ENCODE measurements at regions not wholly inside any gene's neighbourhood (a gene's known extent, or its start where the extent isn't known, plus 50 kb on each side); places are given as distances from the start of the nearest gene placed in this dataset.
"Not testable (repeated sequence)": the region's sequence is repeated elsewhere in the genome, so short reads cannot be mapped to it uniquely, and the experiment has no call there.

DNA sequence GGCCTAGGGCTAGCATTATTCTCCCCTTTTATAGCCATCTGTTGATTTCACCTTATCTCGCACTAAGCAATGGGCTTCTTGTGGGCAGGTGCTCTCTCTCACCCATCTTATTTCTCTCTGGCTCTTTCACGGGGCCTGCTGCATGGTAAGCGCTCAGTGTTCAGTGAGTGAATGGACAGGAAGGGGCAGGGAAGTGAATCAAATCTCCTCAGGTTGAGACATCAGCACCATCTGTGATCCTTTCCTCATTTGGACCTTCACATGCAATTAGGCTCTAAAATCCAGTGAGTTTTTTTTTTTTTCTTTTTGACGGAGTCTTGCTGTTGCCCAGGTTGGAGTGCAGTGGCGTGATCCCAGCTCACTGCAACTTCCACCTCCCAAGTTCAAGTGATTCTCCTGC is 76.5 kb upstream of the EZR start:
- 95% methylated on average over 5 of the region's 5 CpGs for WGBS (ENCODE audit: missing lambda C conversion rate)
- Histone ChIP-seq H3K27ac (peak overlapping the region; percentile 81 to 92; a peak in 5 of 6 replicates), H3K9me3 (no peaks in the 10 kb centered on the region), H3K4me3 (no peak overlapping the region), H3K4me1 (peaks cover 15% of the 10 kb centered on the region), H3K4me2 (no peak overlapping the region)
- TF ChIP-seq HOXB13 (CRISPR knock-in tag; IDR thresholded peaks at IDR 0.05; ENCODE audit: low read depth) (no peak), NPAS2 (CRISPR knock-in tag; IDR thresholded peaks at IDR 0.05; ENCODE audit: borderline replicate concordance) (no peak), CBX8 (IDR thresholded peaks at IDR 0.05) (no peak), RAD21 (conservative IDR thresholded peaks at IDR 0.05 in 1 of 2, IDR thresholded peaks at IDR 0.05 in 1 of 2) (no peak), CEBPB (IDR thresholded peaks at IDR 0.05) (no peak), RNF2 (IDR thresholded peaks at IDR 0.05; ENCODE audit: borderline replicate concordance, low read depth) (no peak), SREBF2 (IDR thresholded peaks at IDR 0.05) (no peak), JUN (IDR thresholded peaks at IDR 0.05) (no peak)
- TF ChIP-seq, protein P1, sequence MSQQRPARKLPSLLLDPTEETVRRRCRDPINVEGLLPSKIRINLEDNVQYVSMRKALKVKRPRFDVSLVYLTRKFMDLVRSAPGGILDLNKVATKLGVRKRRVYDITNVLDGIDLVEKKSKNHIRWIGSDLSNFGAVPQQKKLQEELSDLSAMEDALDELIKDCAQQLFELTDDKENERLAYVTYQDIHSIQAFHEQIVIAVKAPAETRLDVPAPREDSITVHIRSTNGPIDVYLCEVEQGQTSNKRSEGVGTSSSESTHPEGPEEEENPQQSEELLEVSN (IDR thresholded peaks at IDR 0.05; ENCODE audit: borderline replicate concordance, low read depth): no peak
- TF ChIP-seq, protein P2, sequence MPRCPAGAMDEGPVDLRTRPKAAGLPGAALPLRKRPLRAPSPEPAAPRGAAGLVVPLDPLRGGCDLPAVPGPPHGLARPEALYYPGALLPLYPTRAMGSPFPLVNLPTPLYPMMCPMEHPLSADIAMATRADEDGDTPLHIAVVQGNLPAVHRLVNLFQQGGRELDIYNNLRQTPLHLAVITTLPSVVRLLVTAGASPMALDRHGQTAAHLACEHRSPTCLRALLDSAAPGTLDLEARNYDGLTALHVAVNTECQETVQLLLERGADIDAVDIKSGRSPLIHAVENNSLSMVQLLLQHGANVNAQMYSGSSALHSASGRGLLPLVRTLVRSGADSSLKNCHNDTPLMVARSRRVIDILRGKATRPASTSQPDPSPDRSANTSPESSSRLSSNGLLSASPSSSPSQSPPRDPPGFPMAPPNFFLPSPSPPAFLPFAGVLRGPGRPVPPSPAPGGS (IDR thresholded peaks at IDR 0.05): no peak
- TF ChIP-seq, protein P3, sequence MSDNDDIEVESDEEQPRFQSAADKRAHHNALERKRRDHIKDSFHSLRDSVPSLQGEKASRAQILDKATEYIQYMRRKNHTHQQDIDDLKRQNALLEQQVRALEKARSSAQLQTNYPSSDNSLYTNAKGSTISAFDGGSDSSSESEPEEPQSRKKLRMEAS (IDR thresholded peaks at IDR 0.05): no peak
- FAIRE-seq (no peak), DNase-seq (ENCODE audit: low read depth in 1 of 2, low spot score in 1 of 2) (no peak), ATAC-seq (0 out of 6 replicates have a peak, but pooled peaks of 1 of the 2 experiments have one; percentile 42)
- CTCF ChIA-PET: interaction anchor here (1.0 kb wide), 1 partner anchor 76 kb away, joined by 3 read pairs; no protein-coding TSS in a partner anchor
- POLR2A ChIA-PET: no interaction called here

DNA sequence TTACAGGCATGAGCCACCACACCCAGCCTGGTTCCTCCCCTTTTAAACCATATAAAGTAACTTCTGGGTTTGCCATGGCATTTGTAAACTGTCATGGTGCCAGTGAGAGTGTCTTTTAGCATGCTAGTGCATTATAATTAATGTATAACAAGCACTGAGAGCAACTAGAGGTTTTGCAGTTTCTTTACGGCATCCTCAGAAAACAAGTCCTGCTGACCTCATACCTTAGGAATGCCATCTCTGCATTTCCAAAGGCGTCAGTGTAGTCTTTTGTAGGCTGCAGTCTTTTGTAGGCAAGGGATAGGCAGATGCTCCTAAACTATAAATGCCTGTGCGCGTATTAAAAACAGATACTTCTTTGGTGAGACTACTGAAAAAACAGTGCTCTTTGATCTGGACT is 75.0 kb upstream of the EZR start:
- DNase-seq (ENCODE audit: low read depth in 1 of 2, low spot score in 1 of 2) (peak; percentile 62 to 91), ATAC-seq (peak; percentile 96 to 98), FAIRE-seq (peak; percentile 13)
- Histone ChIP-seq H3K4me2 (peak overlapping the region; percentile 50), H3K27ac (peak overlapping the region; percentile 81 to 92), H3K4me1 (peaks cover 15% of the 10 kb centered on the region), H3K9me3 (no peaks in the 10 kb centered on the region), H3K4me3 (no peak overlapping the region)
- WGBS (ENCODE audit: missing lambda C conversion rate): 3% methylated on average over 4 of the region's 4 CpGs
- TF ChIP-seq FOSL2 (IDR thresholded peaks at IDR 0.05) (no peak), FOSL2 (CRISPR knock-in tag; IDR thresholded peaks at IDR 0.05) (peak; percentile 74), HOXB13 (CRISPR knock-in tag; IDR thresholded peaks at IDR 0.05; ENCODE audit: low read depth) (no peak), MAFK (IDR thresholded peaks at IDR 0.05; ENCODE audit: partially characterized antibody) (peak; percentile 66), RAD21 (conservative IDR thresholded peaks at IDR 0.05 in 1 of 2, IDR thresholded peaks at IDR 0.05 in 1 of 2) (0 out of 5 replicates have a peak, but pooled peaks of 1 of the 2 experiments have one; percentile 24), TFCP2L1 (CRISPR knock-in tag; IDR thresholded peaks at IDR 0.05) (no peak), JUN (IDR thresholded peaks at IDR 0.05) (0 out of 5 replicates have a peak, but pooled peaks of 1 of the 2 experiments have one; percentile 31)
- TF ChIP-seq, protein P4, sequence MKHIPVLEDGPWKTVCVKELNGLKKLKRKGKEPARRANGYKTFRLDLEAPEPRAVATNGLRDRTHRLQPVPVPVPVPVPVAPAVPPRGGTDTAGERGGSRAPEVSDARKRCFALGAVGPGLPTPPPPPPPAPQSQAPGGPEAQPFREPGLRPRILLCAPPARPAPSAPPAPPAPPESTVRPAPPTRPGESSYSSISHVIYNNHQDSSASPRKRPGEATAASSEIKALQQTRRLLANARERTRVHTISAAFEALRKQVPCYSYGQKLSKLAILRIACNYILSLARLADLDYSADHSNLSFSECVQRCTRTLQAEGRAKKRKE (CRISPR knock-in tag; IDR thresholded peaks at IDR 0.05; ENCODE audit: low read depth): no peak
- TF ChIP-seq, protein P3 (IDR thresholded peaks at IDR 0.05): peak; percentile 30; the same call in 1 of the 2 replicates
- CTCF ChIA-PET: no interaction called here
- POLR2A ChIA-PET: no interaction called here

DNA sequence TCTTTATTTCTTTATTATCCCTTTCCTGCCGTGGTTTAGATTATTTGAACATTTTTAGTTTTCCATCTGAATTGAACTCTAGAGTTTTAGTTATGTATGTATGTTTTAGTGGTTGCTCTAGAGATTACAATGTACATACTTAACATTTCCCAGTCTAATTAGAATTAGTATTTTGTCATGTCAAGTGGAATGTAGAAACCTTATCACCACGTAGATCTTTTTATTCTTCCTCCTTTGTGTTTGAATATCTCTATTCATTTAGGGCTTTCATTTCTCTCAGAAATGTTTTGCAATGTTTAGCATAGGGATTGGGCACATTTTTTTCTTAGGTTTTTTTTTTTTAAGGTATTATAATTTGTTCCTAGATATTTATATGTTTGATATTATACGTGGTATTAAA is 73.1 kb upstream of the EZR start:
- H3K4me3 ChIP-seq: no peak overlapping the region
- TF ChIP-seq HDAC2 (IDR thresholded peaks at IDR 0.05) (no peak), ZC3H11A (IDR thresholded peaks at IDR 0.05) (no peak), GATA3 (IDR thresholded peaks at IDR 0.05; ENCODE audit: borderline replicate concordance) (no peak), MAFK (IDR thresholded peaks at IDR 0.05; ENCODE audit: partially characterized antibody) (no peak), HOXB5 (CRISPR knock-in tag; IDR thresholded peaks at IDR 0.05) (no peak), RNF2 (IDR thresholded peaks at IDR 0.05; ENCODE audit: borderline replicate concordance, low read depth) (no peak), PHF8 (IDR thresholded peaks at IDR 0.05; ENCODE audit: borderline replicate concordance, low read depth) (no peak), EHMT2 (IDR thresholded peaks at IDR 0.05; ENCODE audit: low read depth) (no peak), RFX5 (IDR thresholded peaks at IDR 0.05) (no peak), MAZ (IDR thresholded peaks at IDR 0.05; ENCODE audit: borderline replicate concordance, low read depth, low read length) (no peak), FOSB (CRISPR knock-in tag; IDR thresholded peaks at IDR 0.05) (no peak), POLR2A (IDR thresholded peaks at IDR 0.05; ENCODE audit: low read length) (no peak), JUN (IDR thresholded peaks at IDR 0.05) (no peak), HEYL (CRISPR knock-in tag; IDR thresholded peaks at IDR 0.05) (no peak), ZFP36 (IDR thresholded peaks at IDR 0.05; ENCODE audit: borderline replicate concordance, partially characterized antibody) (no peak), CEBPB (IDR thresholded peaks at IDR 0.05) (no peak), CHD2 (IDR thresholded peaks at IDR 0.05; ENCODE audit: low read length, partially characterized antibody) (no peak)
- no peaks in the 10 kb centered on the region for H3K9me3 ChIP-seq
- WGBS (ENCODE audit: missing lambda C conversion rate): 91% methylated on average over 3 of the region's 3 CpGs
- ChIA-PET CTCF (no interaction called here), POLR2A (no interaction called here)
- ATAC-seq (no peak), FAIRE-seq (no peak), DNase-seq (ENCODE audit: low read depth in 1 of 2, low spot score in 1 of 2) (no peak)
- H3K4me1 ChIP-seq: peaks cover 19% of the 10 kb centered on the region
- H3K4me2 ChIP-seq: no peak overlapping the region
- H3K27ac ChIP-seq: no peak overlapping the region

DNA sequence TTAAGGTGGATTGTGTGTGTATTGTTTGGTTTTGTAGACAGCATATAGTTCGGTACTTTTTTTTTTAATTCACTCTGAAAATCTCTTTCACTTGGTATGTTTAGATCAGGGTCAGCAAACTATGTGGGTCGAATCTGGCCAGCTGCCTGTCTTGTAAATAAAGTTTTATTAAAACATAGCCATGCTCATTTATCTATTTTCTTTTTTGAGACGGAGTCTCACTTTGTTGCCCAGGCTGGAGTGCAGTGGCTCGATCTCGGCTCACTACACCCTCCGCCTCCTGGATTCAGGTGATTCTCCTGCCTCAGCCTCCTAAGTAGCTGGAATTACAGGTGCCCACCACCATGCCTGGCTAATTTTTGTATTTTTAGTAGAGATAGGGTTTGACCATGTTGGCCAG is 72.4 kb upstream of the EZR start:
- POLR2A ChIA-PET; CTCF ChIA-PET; ATAC-seq; FAIRE-seq; H3K9me3 ChIP-seq; DNase-seq (ENCODE audit: low read depth in 1 of 2, low spot score in 1 of 2); H3K4me2 ChIP-seq; H3K4me3 ChIP-seq: not testable (repeated sequence)
- WGBS (ENCODE audit: missing lambda C conversion rate): 96% methylated on average over 6 of the region's 6 CpGs
- Histone ChIP-seq H3K4me1 (peaks cover 19% of the 10 kb centered on the region), H3K27ac (peak overlapping the region in 1 of 2 experiments; percentile 26; a peak in 1 of 6 replicates)
